Activated B cell treated with CpG ODN at 0.5 μM for 24 hours (primary cell): ENCODE measurements at regions not wholly inside any gene's neighbourhood (a gene's known extent, or its start where the extent isn't known, plus 50 kb on each side); places are given as distances from the start of the nearest gene placed in this dataset.
A peak's percentile ranks its signal among the peaks of the same experiment; 100 is the strongest.

Source experiments
- ATAC-seq: fragments of 200-7000 bp; cut with Tn5 transposase; one replicate; pipeline ENCODE4 v1.10.0; 2021; ENCODE audit warnings: low read depth, mild to moderate bottlenecking, moderate library complexity
- CTCF ChIA-PET: fragments of 350-600 bp; sonication (Branson Sonifier 250); formaldehyde crosslinking; loops from one replicate; lab custom pipeline; 2021; ENCODE audit warnings: antibody characterized with exemption; lab: Charles Lee
- POLR2A ChIA-PET: fragments of 350-600 bp; sonication (Branson Sonifier 250); formaldehyde crosslinking; loops from one replicate; lab custom pipeline; 2021; ENCODE audit warnings: antibody characterized with exemption; lab: Charles Lee
- DNase-seq: peaks from one replicate; pipeline ENCODE4 v3.0.0; 2022
- H3K27ac Mint-ChIP-seq: one replicate; pipeline ENCODE4 v1.8.0; 2020; ENCODE audit warnings: mixed read lengths
- H3K27me3 Mint-ChIP-seq: one replicate; pipeline ENCODE4 v1.8.0; 2021; ENCODE audit warnings: mixed read lengths
- H3K36me3 Mint-ChIP-seq: one replicate; pipeline ENCODE4 v1.8.0; 2021; ENCODE audit warnings: low read depth, mixed read lengths
- H3K4me1 Mint-ChIP-seq: one replicate; pipeline ENCODE4 v1.8.0; 2021; ENCODE audit warnings: mixed read lengths
- H3K4me3 Mint-ChIP-seq: one replicate; pipeline ENCODE4 v1.8.0; 2020; ENCODE audit warnings: mild to moderate bottlenecking, mixed read lengths
- H3K9me3 Mint-ChIP-seq: one replicate; pipeline ENCODE4 v1.8.0; 2020; ENCODE audit warnings: mixed read lengths
- CTCF ChIP-seq: fragments of 200-600 bp; IDR thresholded peaks from one replicate; pipeline ENCODE4 v1.8.0; 2022; ENCODE audit warnings: antibody characterized with exemption, mild to moderate bottlenecking
- intact Hi-C: fragments of 100-400 bp; cut with micrococcal nuclease; formaldehyde crosslinking; loops from one replicate; pipeline ENCODE4 v1.15.1; 2024

GRCh38 chr1:34591751-34592629 lies 162.9 kb upstream of the GJB5 start:
- H3K36me3 Mint-ChIP-seq: no peaks in the 10 kb centered on the region
- H3K27me3 Mint-ChIP-seq: peaks cover 7% of the 10 kb centered on the region
- H3K4me1 Mint-ChIP-seq: no peaks in the 10 kb centered on the region
- H3K9me3 Mint-ChIP-seq: no peaks in the 10 kb centered on the region
- ChIA-PET POLR2A (no interaction called here), CTCF (no interaction called here)
- intact Hi-C loops: no loop called here
- H3K4me3 Mint-ChIP-seq: no peak overlapping the region
- no peak overlapping the region for H3K27ac Mint-ChIP-seq
- ATAC-seq (no peak), DNase-seq (no peak)
- TF ChIP-seq CTCF: no peak

- no peaks in the 10 kb centered on the region for H3K36me3 Mint-ChIP-seq
- TF ChIP-seq CTCF: no peak
- H3K9me3 Mint-ChIP-seq: no peaks in the 10 kb centered on the region
- ChIA-PET POLR2A (no interaction called here), CTCF (interaction anchor here (1.6 to 3.7 kb wide), 2 partner anchors 960 to 965 kb away, joined by 3 to 13 read pairs; no protein-coding TSS in a partner anchor)
- no peak overlapping the region for H3K4me3 Mint-ChIP-seq
- H3K27me3 Mint-ChIP-seq: peaks cover 7% of the 10 kb centered on the region
- no peak overlapping the region for H3K27ac Mint-ChIP-seq
- ATAC-seq (no peak), DNase-seq (peak; percentile 32)
- intact Hi-C loops: loop anchor here (2.0 kb wide), 1 partner anchor 965 kb away; no protein-coding TSS in a partner anchor
- H3K4me1 Mint-ChIP-seq: no peaks in the 10 kb centered on the region
Measured at GRCh38 chr1:34597877-34598514, 156.9 kb upstream of the GJB5 start.

GRCh38 chr1:34602907-34603306 lies 151.9 kb upstream of the GJB5 start:
- ChIA-PET CTCF (no interaction called here), POLR2A (no interaction called here)
- intact Hi-C loops: no loop called here
- no peak for DNase-seq
- Mint-ChIP-seq H3K27me3 (peaks cover 9% of the 10 kb centered on the region), H3K4me3 (no peak overlapping the region), H3K9me3 (no peaks in the 10 kb centered on the region), H3K4me1 (no peaks in the 10 kb centered on the region), H3K27ac (no peak overlapping the region), H3K36me3 (no peaks in the 10 kb centered on the region)
- no peak for TF ChIP-seq CTCF
- no peak for ATAC-seq

GRCh38 chr1:34603594-34603993 lies 151.3 kb upstream of the GJB5 start:
- peaks cover 9% of the 10 kb centered on the region for H3K27me3 Mint-ChIP-seq
- H3K9me3 Mint-ChIP-seq: no peaks in the 10 kb centered on the region
- no peaks in the 10 kb centered on the region for H3K36me3 Mint-ChIP-seq
- intact Hi-C loops: no loop called here
- no peaks in the 10 kb centered on the region for H3K4me1 Mint-ChIP-seq
- TF ChIP-seq CTCF: no peak
- H3K4me3 Mint-ChIP-seq: no peak overlapping the region
- ChIA-PET POLR2A (no interaction called here), CTCF (no interaction called here)
- H3K27ac Mint-ChIP-seq: no peak overlapping the region
- no peak for ATAC-seq
- no peak for DNase-seq

- no peak overlapping the region for H3K27ac Mint-ChIP-seq
- ChIA-PET CTCF (no interaction called here), POLR2A (no interaction called here)
- no peaks in the 10 kb centered on the region for H3K4me1 Mint-ChIP-seq
- H3K36me3 Mint-ChIP-seq: no peaks in the 10 kb centered on the region
- no peak for DNase-seq
- intact Hi-C loops: no loop called here
- ATAC-seq: no peak
- no peak for TF ChIP-seq CTCF
- H3K27me3 Mint-ChIP-seq: peaks cover 11% of the 10 kb centered on the region
- H3K4me3 Mint-ChIP-seq: no peak overlapping the region
- H3K9me3 Mint-ChIP-seq: no peaks in the 10 kb centered on the region
Measured at GRCh38 chr1:34606504-34606903, 148.3 kb upstream of the GJB5 start.
